ENCODE measurements at regions not wholly inside any gene's neighbourhood (a gene's known extent, or its start where the extent isn't known, plus 50 kb on each side); places are given as distances from the start of the nearest gene placed in this dataset.
"Not testable (repeated sequence)": the region's sequence is repeated elsewhere in the genome, so short reads cannot be mapped to it uniquely, and the experiment has no call there.

DNA sequence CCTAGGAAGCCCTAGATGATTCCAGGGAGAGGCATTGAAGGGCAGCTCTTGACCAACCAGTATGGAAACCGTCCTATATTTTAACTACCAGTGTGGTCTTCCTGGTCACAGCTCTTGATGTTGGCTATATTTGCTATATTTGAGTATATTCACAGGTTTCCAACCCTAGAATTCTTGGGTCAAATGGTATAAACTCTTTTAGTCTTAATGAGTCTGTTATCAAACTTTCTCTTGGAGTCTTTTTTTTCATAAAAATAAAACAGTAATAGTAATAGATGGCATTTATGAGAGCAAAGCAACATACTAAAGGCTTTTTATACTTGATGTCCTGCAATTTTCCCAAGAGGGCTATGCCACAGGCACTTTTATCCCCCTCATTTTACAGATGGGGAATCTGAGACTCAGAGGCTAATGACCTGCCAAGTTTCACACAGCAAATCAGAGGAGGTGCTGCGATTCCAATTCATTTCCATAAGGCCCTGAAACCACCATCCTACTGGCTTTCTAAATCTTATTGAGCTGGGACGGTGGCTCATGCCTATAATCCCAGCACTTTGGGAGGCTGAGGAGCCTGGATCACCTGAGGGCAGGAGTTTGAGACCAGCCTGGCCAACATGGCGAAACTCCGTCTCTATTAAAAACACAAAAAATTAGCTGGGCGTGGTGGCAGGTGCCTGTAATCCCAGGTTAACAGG, 217.2 kb upstream of the ZNF217 start:
- DNase-seq (ENCODE audit: insufficient read length, low spot score) = no peak
- TF ChIP-seq, protein P1, sequence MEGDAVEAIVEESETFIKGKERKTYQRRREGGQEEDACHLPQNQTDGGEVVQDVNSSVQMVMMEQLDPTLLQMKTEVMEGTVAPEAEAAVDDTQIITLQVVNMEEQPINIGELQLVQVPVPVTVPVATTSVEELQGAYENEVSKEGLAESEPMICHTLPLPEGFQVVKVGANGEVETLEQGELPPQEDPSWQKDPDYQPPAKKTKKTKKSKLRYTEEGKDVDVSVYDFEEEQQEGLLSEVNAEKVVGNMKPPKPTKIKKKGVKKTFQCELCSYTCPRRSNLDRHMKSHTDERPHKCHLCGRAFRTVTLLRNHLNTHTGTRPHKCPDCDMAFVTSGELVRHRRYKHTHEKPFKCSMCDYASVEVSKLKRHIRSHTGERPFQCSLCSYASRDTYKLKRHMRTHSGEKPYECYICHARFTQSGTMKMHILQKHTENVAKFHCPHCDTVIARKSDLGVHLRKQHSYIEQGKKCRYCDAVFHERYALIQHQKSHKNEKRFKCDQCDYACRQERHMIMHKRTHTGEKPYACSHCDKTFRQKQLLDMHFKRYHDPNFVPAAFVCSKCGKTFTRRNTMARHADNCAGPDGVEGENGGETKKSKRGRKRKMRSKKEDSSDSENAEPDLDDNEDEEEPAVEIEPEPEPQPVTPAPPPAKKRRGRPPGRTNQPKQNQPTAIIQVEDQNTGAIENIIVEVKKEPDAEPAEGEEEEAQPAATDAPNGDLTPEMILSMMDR (IDR thresholded peaks at IDR 0.05; ENCODE audit: insufficient read depth, missing control alignments) = no peak
- FAIRE-seq = no peak

DNA sequence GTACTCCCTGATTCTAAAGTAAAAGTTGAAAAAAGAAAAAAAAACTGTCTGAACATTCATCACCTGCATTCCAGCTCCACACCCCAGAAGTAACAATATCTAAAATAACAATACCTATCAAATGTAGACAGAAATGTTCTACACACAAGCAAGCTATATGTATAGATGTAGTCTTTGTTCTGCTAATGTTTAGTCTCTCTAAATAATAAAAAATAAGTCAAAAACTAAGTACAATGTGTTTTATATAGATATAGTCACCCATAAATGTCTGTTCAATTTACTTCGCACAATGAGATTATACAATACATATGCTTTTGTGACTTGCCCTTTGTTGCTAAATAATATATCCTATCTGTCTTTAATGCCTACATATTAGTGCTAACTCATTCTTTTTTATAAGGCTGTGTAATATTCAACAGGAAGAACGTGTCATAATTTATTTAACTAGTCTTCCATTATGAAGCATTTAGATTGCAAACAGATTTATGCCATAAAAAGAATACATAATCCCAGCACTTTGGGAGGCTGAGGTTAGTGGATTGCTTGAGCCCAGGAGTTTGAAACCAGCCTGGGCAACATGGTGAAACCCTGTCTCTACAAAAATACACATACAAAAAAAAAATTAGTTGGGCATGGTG, 216.2 kb upstream of the ZNF217 start:
- DNase-seq (ENCODE audit: insufficient read length, low spot score) = no peak
- FAIRE-seq = no peak
- TF ChIP-seq, protein P1 (IDR thresholded peaks at IDR 0.05; ENCODE audit: insufficient read depth, missing control alignments) = no peak

DNA sequence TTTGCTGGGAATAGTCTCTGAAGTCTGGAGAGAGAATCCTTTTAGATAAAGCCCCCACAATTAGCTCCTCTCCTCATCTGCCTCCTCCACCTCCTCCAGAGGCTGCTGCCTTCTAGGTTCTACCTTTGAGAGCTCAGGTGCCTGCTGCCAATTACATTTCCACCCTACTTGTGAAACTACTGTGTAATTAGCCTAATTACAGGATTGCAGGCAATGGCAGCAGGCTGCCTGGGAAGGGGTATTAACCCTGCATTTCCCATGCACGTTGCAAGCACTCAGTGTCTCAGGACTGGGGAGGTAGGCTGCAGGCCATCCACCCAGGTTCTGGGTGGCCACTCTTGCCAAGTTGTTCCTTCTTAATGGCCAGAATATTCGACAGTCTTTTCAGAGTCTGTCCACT, 215.6 kb upstream of the ZNF217 start:
- no peak for FAIRE-seq
- no peak for DNase-seq (ENCODE audit: insufficient read length, low spot score)

DNA sequence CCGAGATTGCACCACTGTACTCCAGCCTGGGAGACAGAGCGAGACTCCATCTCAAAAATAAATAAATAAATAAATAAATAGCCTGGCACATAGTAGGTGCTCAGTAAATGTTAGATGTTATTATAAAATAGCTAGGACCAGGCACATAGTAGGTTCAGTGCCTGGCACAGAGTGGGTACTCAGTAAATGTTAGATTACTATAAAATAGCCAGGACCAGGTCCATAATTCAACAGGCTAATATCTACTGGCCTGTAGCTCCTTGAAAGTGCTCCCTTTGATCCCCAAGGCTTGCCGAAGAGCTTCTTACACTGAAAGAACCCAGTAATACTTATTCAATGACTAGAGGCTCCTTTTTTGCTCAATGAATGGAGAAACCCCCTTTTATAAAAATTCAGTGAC, 215.1 kb upstream of the ZNF217 start:
- FAIRE-seq = no peak
- DNase-seq (ENCODE audit: insufficient read length, low spot score) = no peak
- TF ChIP-seq, protein P1 (IDR thresholded peaks at IDR 0.05; ENCODE audit: insufficient read depth, missing control alignments) = no peak

More for the DNA sequence above, 215.6 kb upstream of the ZNF217 start:
- TF ChIP-seq, protein P1 (IDR thresholded peaks at IDR 0.05; ENCODE audit: insufficient read depth, missing control alignments) = no peak

DNA sequence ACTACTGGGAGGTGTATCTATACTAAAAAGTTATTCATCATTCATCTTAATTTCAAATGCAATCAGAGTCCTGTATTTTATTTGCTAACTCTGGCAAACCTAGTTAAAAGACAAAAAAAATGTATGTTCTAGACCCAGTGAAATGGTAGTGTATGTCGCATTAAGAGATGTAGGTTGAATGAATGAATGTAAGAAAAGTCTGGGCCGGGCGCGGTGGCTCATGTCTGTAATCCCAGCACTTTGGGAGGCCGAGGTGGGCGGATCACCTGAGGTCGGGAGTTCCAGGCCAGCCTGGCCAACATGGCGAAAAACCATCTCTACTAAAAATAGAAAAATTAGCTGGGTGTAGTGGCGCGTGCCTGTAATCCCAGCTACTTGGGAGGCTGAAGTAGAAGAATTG, 214.7 kb upstream of the ZNF217 start:
- not testable (repeated sequence) for DNase-seq (ENCODE audit: insufficient read length, low spot score); FAIRE-seq

DNA sequence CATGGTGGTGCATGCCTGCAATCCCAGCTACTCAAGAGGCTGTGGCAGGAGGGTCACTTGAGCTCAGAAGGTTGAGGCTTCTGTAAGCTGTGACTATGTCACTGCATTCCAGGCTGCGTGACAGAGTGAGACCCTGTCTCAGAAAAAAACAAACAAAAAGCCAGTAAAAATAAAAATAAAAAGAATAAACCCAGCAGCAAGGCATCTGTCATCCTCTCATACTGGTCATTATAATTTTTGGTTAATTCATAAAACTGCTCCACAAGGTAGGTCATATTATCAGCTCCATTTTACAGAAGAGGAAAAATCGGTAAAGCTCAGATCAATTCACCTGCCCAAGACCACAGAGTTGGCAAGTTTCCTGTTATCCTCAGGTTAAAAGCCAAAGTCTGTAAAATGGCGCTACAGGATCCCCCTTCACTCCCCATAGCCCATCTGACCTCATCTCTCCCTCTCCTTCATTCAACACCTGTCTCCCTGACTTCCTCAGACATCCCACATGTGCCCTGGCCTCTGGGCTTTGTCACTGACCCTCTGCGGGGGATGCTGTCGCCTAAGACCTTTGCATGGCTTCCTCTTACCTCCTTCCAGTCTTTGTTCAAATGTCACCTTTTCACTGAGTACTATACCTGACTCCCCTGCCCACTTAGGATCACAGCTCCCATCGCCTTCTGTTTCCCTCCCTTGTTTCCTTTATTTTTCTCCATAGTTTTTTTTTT, 213.2 kb upstream of the ZNF217 start:
- TF ChIP-seq, protein P1 (IDR thresholded peaks at IDR 0.05; ENCODE audit: insufficient read depth, missing control alignments) = no peak
- DNase-seq (ENCODE audit: insufficient read length, low spot score) (no peak), FAIRE-seq (no peak)

DNA sequence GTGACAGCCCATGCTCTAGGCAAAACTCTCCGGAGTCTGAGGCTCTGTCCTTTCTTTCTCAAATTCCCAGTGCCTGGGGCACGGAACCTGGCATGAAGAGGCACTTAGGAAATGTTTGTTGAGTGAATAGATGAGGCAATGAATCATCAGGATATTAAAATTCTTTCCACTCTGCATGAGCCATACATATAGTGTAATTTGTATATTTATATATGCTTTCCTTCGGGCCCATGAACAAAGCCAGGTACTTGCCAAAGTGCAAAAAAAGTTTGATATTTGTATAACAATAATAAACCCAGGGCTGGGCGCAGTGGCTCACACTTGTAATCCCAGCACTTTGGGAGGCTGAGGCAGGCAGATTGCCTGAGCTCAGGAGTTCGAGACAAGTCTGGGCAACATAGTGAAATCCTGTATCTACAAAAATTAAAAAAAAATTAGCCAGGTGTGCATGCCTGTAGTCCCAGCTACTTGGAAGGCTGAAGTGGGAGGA, 212.3 kb upstream of the ZNF217 start:
- TF ChIP-seq, protein P1 (IDR thresholded peaks at IDR 0.05; ENCODE audit: insufficient read depth, missing control alignments) = no peak
- FAIRE-seq (no peak), DNase-seq (ENCODE audit: insufficient read length, low spot score) (no peak)

Measured in D721Med (cell line).